ENCODE measurements at regions not wholly inside any gene's neighbourhood (a gene's known extent, or its start where the extent isn't known, plus 50 kb on each side); places are given as distances from the start of the nearest gene placed in this dataset.

- TF ChIP-seq, protein P1, sequence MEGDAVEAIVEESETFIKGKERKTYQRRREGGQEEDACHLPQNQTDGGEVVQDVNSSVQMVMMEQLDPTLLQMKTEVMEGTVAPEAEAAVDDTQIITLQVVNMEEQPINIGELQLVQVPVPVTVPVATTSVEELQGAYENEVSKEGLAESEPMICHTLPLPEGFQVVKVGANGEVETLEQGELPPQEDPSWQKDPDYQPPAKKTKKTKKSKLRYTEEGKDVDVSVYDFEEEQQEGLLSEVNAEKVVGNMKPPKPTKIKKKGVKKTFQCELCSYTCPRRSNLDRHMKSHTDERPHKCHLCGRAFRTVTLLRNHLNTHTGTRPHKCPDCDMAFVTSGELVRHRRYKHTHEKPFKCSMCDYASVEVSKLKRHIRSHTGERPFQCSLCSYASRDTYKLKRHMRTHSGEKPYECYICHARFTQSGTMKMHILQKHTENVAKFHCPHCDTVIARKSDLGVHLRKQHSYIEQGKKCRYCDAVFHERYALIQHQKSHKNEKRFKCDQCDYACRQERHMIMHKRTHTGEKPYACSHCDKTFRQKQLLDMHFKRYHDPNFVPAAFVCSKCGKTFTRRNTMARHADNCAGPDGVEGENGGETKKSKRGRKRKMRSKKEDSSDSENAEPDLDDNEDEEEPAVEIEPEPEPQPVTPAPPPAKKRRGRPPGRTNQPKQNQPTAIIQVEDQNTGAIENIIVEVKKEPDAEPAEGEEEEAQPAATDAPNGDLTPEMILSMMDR (IDR thresholded peaks at IDR 0.05; ENCODE audit: low read depth, low read length, poor library complexity, severe bottlenecking) = no peak
- TF ChIP-seq EZH2phosphoT487 (IDR thresholded peaks at IDR 0.05; ENCODE audit: borderline replicate concordance, low read length) = no peak
These were observed 140.6 kb upstream of the TMCO5A start for GRCh38 chr15:37793851-37794250.
